ENCODE measurements at regions not wholly inside any gene's neighbourhood (a gene's known extent, or its start where the extent isn't known, plus 50 kb on each side); places are given as distances from the start of the nearest gene placed in this dataset.

DNA sequence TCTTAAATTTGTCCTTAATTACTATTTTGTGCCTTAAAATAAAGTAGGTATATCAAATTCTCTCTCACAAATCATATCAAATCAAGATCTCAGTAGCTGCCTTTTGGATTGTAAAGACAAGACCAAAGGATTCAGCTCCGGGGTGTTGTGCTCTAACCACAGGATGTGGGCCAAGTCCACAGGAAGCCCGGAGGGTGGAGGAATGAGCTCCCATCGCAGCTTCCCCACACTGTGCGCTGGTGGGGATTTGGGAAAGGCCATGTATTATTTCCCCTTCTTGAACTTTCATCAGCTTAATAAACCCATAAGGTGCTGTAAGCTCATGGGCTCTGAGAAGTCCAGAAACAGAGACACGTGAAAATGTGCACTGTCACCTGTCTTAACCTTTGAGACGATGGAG, 241.6 kb upstream of the TCERG1L start:
- TF ChIP-seq POLR2A (IDR thresholded peaks at IDR 0.05), result no peak
- no peak for TF ChIP-seq CTCF (IDR thresholded peaks at IDR 0.05)
- no peak for DNase-seq
- Histone ChIP-seq H3K4me1 (no peaks in the 10 kb centered on the region), H3K36me3 (no peaks in the 10 kb centered on the region), H3K27me3 (no peaks in the 10 kb centered on the region), H3K4me3 (no peak overlapping the region), H3K9me3 (no peaks in the 10 kb centered on the region), H3K27ac (no peak overlapping the region)
- intact Hi-C loops (cut with DNase I; ENCODE audit: low total_unique reads), result no loop called here

DNA sequence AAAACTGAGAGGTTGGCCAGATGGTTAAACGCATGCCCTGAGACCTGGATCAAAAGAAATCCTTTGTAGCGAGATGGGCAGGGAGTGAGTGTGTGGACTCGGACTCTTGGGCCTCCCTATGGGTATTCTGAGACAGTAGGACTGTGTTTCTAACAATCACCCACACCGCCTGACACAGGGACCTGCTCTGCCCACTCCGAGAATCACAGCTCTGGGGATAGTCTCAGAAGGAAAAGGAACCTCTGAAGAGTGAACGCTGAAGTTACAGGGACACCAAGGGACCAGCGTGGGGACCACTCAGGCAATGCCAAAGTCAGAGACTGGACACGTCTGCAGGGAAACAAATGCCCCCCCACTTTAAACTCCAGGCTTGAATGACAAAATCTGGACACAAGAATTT, 242.1 kb upstream of the TCERG1L start:
- DNase-seq, result no peak
- TF ChIP-seq POLR2A (IDR thresholded peaks at IDR 0.05), result no peak
- TF ChIP-seq CTCF (IDR thresholded peaks at IDR 0.05), result no peak
- Histone ChIP-seq H3K36me3 (no peaks in the 10 kb centered on the region), H3K27ac (no peak overlapping the region), H3K9me3 (no peaks in the 10 kb centered on the region), H3K27me3 (no peaks in the 10 kb centered on the region), H3K4me1 (no peaks in the 10 kb centered on the region), H3K4me3 (no peak overlapping the region)
- intact Hi-C loops (cut with DNase I; ENCODE audit: low total_unique reads), result no loop called here

- DNase-seq, result no peak
- H3K4me3 ChIP-seq, result no peak overlapping the region
- no peaks in the 10 kb centered on the region for H3K27me3 ChIP-seq
- TF ChIP-seq POLR2A (IDR thresholded peaks at IDR 0.05), result no peak
- no peak for TF ChIP-seq CTCF (IDR thresholded peaks at IDR 0.05)
- intact Hi-C loops (cut with DNase I; ENCODE audit: low total_unique reads), result no loop called here
- no peaks in the 10 kb centered on the region for H3K4me1 ChIP-seq
- no peak overlapping the region for H3K27ac ChIP-seq
- H3K36me3 ChIP-seq, result no peaks in the 10 kb centered on the region
- H3K9me3 ChIP-seq, result no peaks in the 10 kb centered on the region
Observed at GRCh38 chr10:131554821-131555220, 243.3 kb upstream of the TCERG1L start.

- Histone ChIP-seq H3K4me3 (no peak overlapping the region), H3K4me1 (no peaks in the 10 kb centered on the region), H3K27ac (no peak overlapping the region), H3K9me3 (no peaks in the 10 kb centered on the region), H3K27me3 (no peaks in the 10 kb centered on the region), H3K36me3 (no peaks in the 10 kb centered on the region)
- TF ChIP-seq CTCF (IDR thresholded peaks at IDR 0.05), result no peak
- TF ChIP-seq POLR2A (IDR thresholded peaks at IDR 0.05), result no peak
- no peak for DNase-seq
- intact Hi-C loops (cut with DNase I; ENCODE audit: low total_unique reads), result no loop called here
Observed at GRCh38 chr10:131555406-131555805, 243.9 kb upstream of the TCERG1L start.

DNA sequence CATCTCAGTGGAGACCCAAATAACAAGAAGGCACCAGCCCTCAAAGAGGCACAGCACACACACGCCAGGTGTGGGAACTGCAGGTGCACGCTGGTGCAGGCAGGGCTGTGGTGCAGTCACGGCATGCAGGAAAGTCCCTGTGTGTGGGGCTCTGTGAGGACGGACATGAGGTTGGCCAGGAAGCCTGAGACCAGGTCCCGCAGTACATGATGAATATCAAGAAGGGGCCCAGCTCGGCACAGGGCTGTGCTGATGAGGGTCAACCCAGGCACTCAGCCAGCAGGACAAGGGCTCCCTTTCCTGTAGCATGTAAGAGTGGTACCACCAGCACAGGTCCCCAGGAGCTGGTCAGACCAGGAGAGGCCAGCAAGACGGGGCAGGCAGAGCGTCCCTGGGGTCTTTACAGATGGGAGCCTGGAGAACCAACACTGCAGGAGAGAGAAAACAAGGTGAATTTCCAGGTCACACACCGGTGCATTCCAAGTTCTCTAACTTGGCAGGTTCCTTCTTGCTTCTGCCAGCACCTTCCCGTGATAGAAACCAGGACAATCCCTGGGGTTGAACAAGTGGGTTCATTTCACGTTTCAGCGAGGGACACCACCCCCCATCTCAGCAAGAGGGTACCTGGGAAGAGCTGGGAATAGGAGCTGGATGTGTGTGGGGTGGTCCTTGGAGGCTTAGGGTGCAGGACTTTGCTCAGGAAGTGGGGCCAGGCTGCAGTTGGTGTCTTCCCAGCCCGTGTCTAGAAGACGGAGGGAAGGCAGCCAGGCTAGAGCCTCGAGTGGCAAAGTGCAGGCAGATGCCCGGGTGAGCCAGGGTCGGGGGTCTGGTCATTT, 244.8 kb upstream of the TCERG1L start:
- TF ChIP-seq POLR2A (IDR thresholded peaks at IDR 0.05) (no peak), CTCF (IDR thresholded peaks at IDR 0.05) (no peak)
- intact Hi-C loops (cut with DNase I; ENCODE audit: low total_unique reads), result no loop called here
- Histone ChIP-seq H3K27ac (no peak overlapping the region), H3K4me1 (no peaks in the 10 kb centered on the region), H3K27me3 (no peaks in the 10 kb centered on the region), H3K36me3 (no peaks in the 10 kb centered on the region), H3K4me3 (no peak overlapping the region), H3K9me3 (no peaks in the 10 kb centered on the region)
- no peak for DNase-seq

All from uterus (tissue), 3 donors.